SK-N-SH (cell line): ENCODE measurements at regions not wholly inside any gene's neighbourhood (a gene's known extent, or its start where the extent isn't known, plus 50 kb on each side); places are given as distances from the start of the nearest gene placed in this dataset.

ENCODE experiments used
- CTCF ChIA-PET: fragments of 300-600, 350-600 bp; formaldehyde crosslinking; extraction: SDS; loops from one replicate; lab custom pipeline; 2021; lab: Yijun Ruan, JAX
- POLR2A ChIA-PET: fragments of 350-600 bp; sonication (Branson Sonifier 250); formaldehyde crosslinking; extraction: SDS; loops from one replicate; lab custom pipeline; 2020; ENCODE audit warnings: antibody characterized with exemption, inconsistent platforms; lab: Yijun Ruan, JAX
- DNase-seq: peaks from one replicate; pipeline ENCODE4 v3.0.0; 2012
- H2AFZ ChIP-seq: fragments of 200-600 bp; sonication (generic); 2 replicates; pipeline ENCODE4 v1.8.1; 2016; ENCODE audit warnings: antibody characterized with exemption, mild to moderate bottlenecking, low read depth
- H3F3A ChIP-seq: fragments of 200-600 bp; sonication (generic); replicated peaks from 2 replicates; pipeline ENCODE3; 2016; ENCODE audit warnings: antibody characterized with exemption, mild to moderate bottlenecking; ENCODE audit not compliant: insufficient read depth
- H3K27ac ChIP-seq, 2 experiments: fragments of 200-500 bp in 1 of 2; fragments of 200-600 bp in 1 of 2; sonication (Bioruptor generic) in 1 of 2; sonication (generic), shearing (Covaris generic) in 1 of 2; 2 replicates each; pipeline versions ENCODE4 v1.5.1 to v1.6.1; 2014 to 2016; ENCODE audit warnings: low read depth in 2 of 2, inconsistent platforms in 1 of 2, low read length in 1 of 2, mild to moderate bottlenecking in 1 of 2, mixed read lengths in 1 of 2
- H3K27me3 ChIP-seq: fragments of 200-600 bp; sonication (generic), shearing (Covaris generic); 2 replicates; pipeline ENCODE4 v1.6.1; 2016; ENCODE audit warnings: mixed run types; ENCODE audit not compliant: insufficient read depth
- H3K36me3 ChIP-seq, 2 experiments: fragments of 200-500 bp in 1 of 2; fragments of 200-600 bp in 1 of 2; sonication (Bioruptor generic) in 1 of 2; sonication (generic) in 1 of 2; replicated peaks in 1 of 2; 2 replicates each; pipeline versions ENCODE3 to v1.5.1; 2014 to 2016; ENCODE audit warnings: low read length in 1 of 2, mild to moderate bottlenecking in 1 of 2; ENCODE audit not compliant: insufficient read depth in 2 of 2, control insufficient read depth in 1 of 2
- H3K4me1 ChIP-seq, 2 experiments: fragments of 200-500 bp in 1 of 2; fragments of 200-600 bp in 1 of 2; sonication (Bioruptor generic) in 1 of 2; sonication (generic), shearing (Covaris generic) in 1 of 2; 2 replicates each; pipeline versions ENCODE4 v1.5.1 to v1.6.1; 2014 to 2016; ENCODE audit warnings: low read depth in 1 of 2, low read length in 1 of 2, mixed run types in 1 of 2; ENCODE audit not compliant: insufficient read depth in 2 of 2, control insufficient read depth in 1 of 2
- H3K4me2 ChIP-seq: fragments of 200-600 bp; sonication (generic), shearing (Covaris generic); 2 replicates; pipeline ENCODE4 v1.6.1; 2017; ENCODE audit warnings: mixed run types
- H3K4me3 ChIP-seq, 2 experiments: fragments of 200-500 bp in 1 of 2; fragments of 200-600 bp in 1 of 2; sonication (Bioruptor generic) in 1 of 2; sonication (generic), shearing (Covaris generic) in 1 of 2; 2 replicates each; pipeline versions ENCODE4 v1.5.1 to v1.8.1; 2014 to 2016; ENCODE audit warnings: low read depth in 2 of 2, inconsistent platforms in 1 of 2, low read length in 1 of 2, mild to moderate bottlenecking in 1 of 2, mixed read lengths in 1 of 2, moderate library complexity in 1 of 2
- H3K79me2 ChIP-seq: fragments of 200-600 bp; sonication (generic); 2 replicates; pipeline ENCODE4 v1.8.1; 2017; ENCODE audit warnings: mild to moderate bottlenecking; ENCODE audit not compliant: insufficient read depth
- H3K9ac ChIP-seq: fragments of 200-600 bp; sonication (generic); 2 replicates; pipeline ENCODE4 v1.6.1; 2017; ENCODE audit warnings: mixed run types
- H3K9me2 ChIP-seq: fragments of 200-600 bp; sonication (generic); 2 replicates; pipeline ENCODE4 v1.6.1; 2017; ENCODE audit warnings: mixed run types
- H3K9me3 ChIP-seq: fragments of 200-600 bp; sonication (generic); 2 replicates; pipeline ENCODE4 v1.6.1; 2017; ENCODE audit warnings: mixed run types, mild to moderate bottlenecking, moderate library complexity
- H4K20me1 ChIP-seq: fragments of 200-600 bp; sonication (generic); 2 replicates; pipeline ENCODE4 v1.6.1; 2017; ENCODE audit warnings: mild to moderate bottlenecking, mixed run types; ENCODE audit not compliant: insufficient read depth
- EP300 ChIP-seq, 2 experiments: IDR thresholded peaks; 2 replicates each; pipeline versions ENCODE4 v1.4.0 to v1.6.1; 2012; ENCODE audit warnings: borderline replicate concordance in 1 of 2, low read depth in 1 of 2, low read length in 1 of 2
- FOXJ3 ChIP-seq: sonication (generic); formaldehyde crosslinking; IDR thresholded peaks from 2 replicates; pipeline ENCODE4 v1.5.1; 2020; ENCODE audit warnings: mild to moderate bottlenecking, missing genetic modification reagents
- FOXM1 ChIP-seq: IDR thresholded peaks from 2 replicates; pipeline ENCODE4 v1.4.0; 2012; ENCODE audit warnings: low read depth, mild to moderate bottlenecking
- IRF3 ChIP-seq: fragments of 150-350 bp; IDR thresholded peaks from 2 replicates; pipeline ENCODE4 v1.6.1; 2016; ENCODE audit warnings: mild to moderate bottlenecking, low read depth, low read length
- JUND ChIP-seq: IDR thresholded peaks from 2 replicates; pipeline ENCODE4 v1.4.0; 2012
- MAX ChIP-seq: IDR thresholded peaks from 2 replicates; pipeline ENCODE4 v1.4.0; 2012; ENCODE audit warnings: low read depth
- MEF2A ChIP-seq: IDR thresholded peaks from 2 replicates; pipeline ENCODE4 v1.4.0; 2012; ENCODE audit warnings: low read depth, borderline replicate concordance
- MXI1 ChIP-seq: IDR thresholded peaks from 2 replicates; pipeline ENCODE4 v1.6.1; 2012; ENCODE audit warnings: mild to moderate bottlenecking, low read depth, low read length, improper control_type of control experiment
- NRF1 ChIP-seq: IDR thresholded peaks from 2 replicates; pipeline ENCODE4 v1.6.1; 2012; ENCODE audit warnings: low read depth, mild to moderate bottlenecking, low read length
- PBX3 ChIP-seq: IDR thresholded peaks from 2 replicates; pipeline ENCODE4; 2012
- POLR2AphosphoS5 ChIP-seq: IDR thresholded peaks from 2 replicates; pipeline ENCODE4 v1.6.1; 2012; ENCODE audit warnings: low read depth, low read length
- RAD21 ChIP-seq: IDR thresholded peaks from 2 replicates; pipeline ENCODE4 v1.6.1; 2012; ENCODE audit warnings: mild to moderate bottlenecking, low read length
- SIN3A ChIP-seq: IDR thresholded peaks from 2 replicates; pipeline ENCODE4 v1.6.1; 2012; ENCODE audit warnings: low read depth, mild to moderate bottlenecking, low read length, moderate library complexity, borderline replicate concordance
- SMC3 ChIP-seq: IDR thresholded peaks from 2 replicates; pipeline ENCODE4 v1.6.1; 2012; ENCODE audit warnings: low read depth, low read length, improper control_type of control experiment
- TAF1 ChIP-seq: IDR thresholded peaks from 2 replicates; pipeline ENCODE4 v1.6.1; 2012; ENCODE audit warnings: low read depth, mild to moderate bottlenecking, low read length, moderate library complexity, borderline replicate concordance
- USF1 ChIP-seq: IDR thresholded peaks from 2 replicates; pipeline ENCODE4 v1.4.0; 2012; ENCODE audit warnings: low read depth, borderline replicate concordance
- USF2 ChIP-seq: fragments of 150-350 bp; IDR thresholded peaks from 2 replicates; pipeline ENCODE4 v1.6.1; 2017; ENCODE audit warnings: antibody characterized with exemption, low read length, low read depth, borderline replicate concordance
- YY1 ChIP-seq: IDR thresholded peaks from 2 replicates; pipeline ENCODE4 v1.4.0; 2012; ENCODE audit warnings: low read depth, mild to moderate bottlenecking
- ZBTB33 ChIP-seq: IDR thresholded peaks from 2 replicates; pipeline ENCODE4 v1.4.0; 2012; ENCODE audit warnings: low read depth, borderline replicate concordance
- WGBS: methylation state at CpG from one replicate; pipeline ENCODE4 v1.1.6; 2017; ENCODE audit warnings: low lambda C conversion rate; 5-methylcytosine and 5-hydroxymethylcytosine counted together

- 70% methylated on average over 1 of the region's 1 CpG for WGBS
- Histone ChIP-seq H3K9ac (no peak overlapping the region), H3K9me2 (no peaks in the 10 kb centered on the region), H2AFZ (no peak overlapping the region), H3F3A (no peaks in the 10 kb centered on the region), H3K27ac (no peak overlapping the region), H3K27me3 (no peaks in the 10 kb centered on the region), H3K36me3 (no peaks in the 10 kb centered on the region), H3K4me3 (no peak overlapping the region), H3K9me3 (no peaks in the 10 kb centered on the region), H3K4me1 (no peaks in the 10 kb centered on the region; a peak in 1 of 4 replicates), H3K4me2 (no peak overlapping the region), H4K20me1 (no peaks in the 10 kb centered on the region), H3K79me2 (no peaks in the 10 kb centered on the region)
- POLR2A ChIA-PET, result no interaction called here
- TF ChIP-seq PBX3, result no peak
- no peak for TF ChIP-seq POLR2AphosphoS5
- TF ChIP-seq JUND, result no peak
- no peak for TF ChIP-seq MXI1
- no peak for TF ChIP-seq SIN3A
- TF ChIP-seq USF2, result no peak
- DNase-seq, result no peak
- CTCF ChIA-PET, result no interaction called here
These were observed 66.4 kb downstream of the GPR88 start for GRCh38 chr1:100604372-100604771.

- no peaks in the 10 kb centered on the region for H3K9me2 ChIP-seq
- H3K4me1 ChIP-seq, result no peaks in the 10 kb centered on the region; a peak in 1 of 4 replicates
- ChIA-PET POLR2A (interaction anchor here (0.5 kb wide), 1 partner anchor 136 kb away, joined by 3 read pairs; no protein-coding TSS in a partner anchor), CTCF (interaction anchor here (0.7 to 1.0 kb wide), 2 partner anchors 10 to 257 kb away, joined by 3 read pairs; no protein-coding TSS in a partner anchor)
- no peaks in the 10 kb centered on the region for H3K9me3 ChIP-seq
- no peaks in the 10 kb centered on the region for H3K27me3 ChIP-seq
- H3K36me3 ChIP-seq, result no peaks in the 10 kb centered on the region
- no peaks in the 10 kb centered on the region for H3F3A ChIP-seq
- no peaks in the 10 kb centered on the region for H4K20me1 ChIP-seq
- H2AFZ ChIP-seq, result no peak overlapping the region
- no peak overlapping the region for H3K4me3 ChIP-seq
- DNase-seq, result peak; percentile 17
- no peak overlapping the region for H3K27ac ChIP-seq
- 54% methylated on average over 3 of the region's 3 CpGs for WGBS
- no peak overlapping the region for H3K9ac ChIP-seq
- H3K4me2 ChIP-seq, result no peak overlapping the region
- no peaks in the 10 kb centered on the region for H3K79me2 ChIP-seq
- no peak for TF ChIP-seq PBX3
- no peak for TF ChIP-seq USF2
- no peak for TF ChIP-seq FOXJ3 (CRISPR knock-in tag)
- no peak for TF ChIP-seq ZBTB33
- no peak for TF ChIP-seq MEF2A
- TF ChIP-seq USF1, result no peak
- TF ChIP-seq IRF3, result no peak
- TF ChIP-seq EP300 (IDR thresholded peaks at IDR 0.05; ENCODE audit: borderline replicate concordance in 1 of 2, low read depth in 1 of 2, low read length in 1 of 2), result no peak
- TF ChIP-seq TAF1, result no peak
- TF ChIP-seq YY1, result no peak
- TF ChIP-seq POLR2AphosphoS5, result no peak
- TF ChIP-seq SIN3A, result no peak
- no peak for TF ChIP-seq NRF1
- TF ChIP-seq MAX, result no peak
- TF ChIP-seq RAD21, result peak; percentile 76
- no peak for TF ChIP-seq FOXM1
- peak; percentile 77 for TF ChIP-seq SMC3
These were observed 68.5 kb downstream of the GPR88 start for GRCh38 chr1:100606438-100606837.
